Endodermal cell (in vitro differentiated cells): ENCODE measurements at regions not wholly inside any gene's neighbourhood (a gene's known extent, or its start where the extent isn't known, plus 50 kb on each side); places are given as distances from the start of the nearest gene placed in this dataset.
"Not testable (repeated sequence)": the region's sequence is repeated elsewhere in the genome, so short reads cannot be mapped to it uniquely, and the experiment has no call there.

Experiments used
- DNase-seq: peaks from one replicate; pipeline ENCODE4 v3.0.0-alpha.2; 2017
- H3K27ac ChIP-seq: 2 replicates; pipeline ENCODE4 v1.5.1; 2013; ENCODE audit warnings: mild to moderate bottlenecking, low read depth, low read length, moderate library complexity
- H3K27me3 ChIP-seq: 2 replicates; pipeline ENCODE4 v1.6.1; 2013; ENCODE audit warnings: mild to moderate bottlenecking, low read length, moderate library complexity; ENCODE audit not compliant: insufficient read depth, control insufficient read depth, poor library complexity, severe bottlenecking
- H3K36me3 ChIP-seq: 2 replicates; pipeline ENCODE4 v1.7.0; 2013; ENCODE audit warnings: mild to moderate bottlenecking, low read length, moderate library complexity; ENCODE audit not compliant: control insufficient read depth, insufficient read depth
- H3K4me1 ChIP-seq: one replicate; pipeline ENCODE4 v1.7.0; 2013; ENCODE audit warnings: low read length; ENCODE audit not compliant: control insufficient read depth, insufficient read depth
- H3K4me3 ChIP-seq: 2 replicates; pipeline ENCODE4 v1.5.1; 2013; ENCODE audit warnings: mild to moderate bottlenecking, low read length, moderate library complexity
- H3K9ac ChIP-seq: 2 replicates; pipeline ENCODE4 v1.6.1; 2013; ENCODE audit warnings: mild to moderate bottlenecking, low read length, moderate library complexity; ENCODE audit not compliant: poor library complexity, severe bottlenecking; ENCODE audit errors: extremely low read depth
- H3K9me3 ChIP-seq: 2 replicates; pipeline ENCODE4 v1.6.1; 2013; ENCODE audit warnings: mild to moderate bottlenecking, low read length, moderate library complexity; ENCODE audit not compliant: control insufficient read depth
- H3K27ac Mint-ChIP-seq: 2 replicates; pipeline ENCODE4 v1.8.0; 2020; ENCODE audit warnings: mixed read lengths
- H3K27me3 Mint-ChIP-seq: 2 replicates; pipeline ENCODE4 v1.8.0; 2021; ENCODE audit warnings: mild to moderate bottlenecking, mixed read lengths; ENCODE audit not compliant: insufficient read depth
- H3K36me3 Mint-ChIP-seq: 2 replicates; pipeline ENCODE4 v1.8.0; 2020; ENCODE audit warnings: low read depth, mixed read lengths
- H3K4me1 Mint-ChIP-seq: 2 replicates; pipeline ENCODE4 v1.8.0; 2020; ENCODE audit warnings: mixed read lengths
- H3K4me3 Mint-ChIP-seq: 2 replicates; pipeline ENCODE4 v1.8.0; 2020; ENCODE audit warnings: mild to moderate bottlenecking, moderate library complexity, mixed read lengths
- H3K9me3 Mint-ChIP-seq: 2 replicates; pipeline ENCODE4 v1.8.0; 2020; ENCODE audit warnings: mild to moderate bottlenecking, mixed read lengths
- WGBS, 2 experiments: methylation state at CpG; one replicate each; pipeline versions ENCODE4 v1.1.5 to v1.1.7; 2013; ENCODE audit warnings: missing lambda C conversion rate in 2 of 2, mixed read lengths in 1 of 2; ENCODE audit not compliant: insufficient coverage in 1 of 2, insufficient read length in 1 of 2; 5-methylcytosine and 5-hydroxymethylcytosine counted together
- TF ChIP-seq, protein P1 (sequence below): fragments of 200-600 bp; sonication (generic); conservative IDR thresholded peaks from 2 replicates; pipeline ENCODE4 v1.5.0; 2021; ENCODE audit warnings: antibody characterized with exemption, mild to moderate bottlenecking

DNA sequence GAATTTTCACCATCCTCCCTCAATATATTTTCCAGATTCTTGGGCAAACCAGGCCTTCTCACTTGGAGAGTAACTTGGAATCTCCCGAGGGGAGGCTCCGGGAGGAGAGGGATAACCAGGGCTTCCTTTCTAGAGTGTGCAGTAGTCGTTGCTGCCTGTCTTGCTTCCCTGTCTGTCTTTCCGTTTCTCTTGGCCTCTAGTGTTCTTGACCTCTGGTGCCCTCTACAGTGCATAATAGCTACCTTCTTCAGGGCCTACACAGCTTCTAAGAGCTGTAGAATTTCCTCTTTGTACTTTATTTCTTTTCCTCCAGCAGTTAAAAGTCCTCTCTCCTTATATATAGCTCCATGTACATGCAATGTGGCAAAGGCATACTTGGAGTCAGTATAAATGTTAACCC lies 339.8 kb upstream of the TGIF2LX start:
- H3K4me3 Mint-ChIP-seq, H3K27me3 ChIP-seq, H3K27ac ChIP-seq, DNase-seq, H3K4me3 ChIP-seq, H3K4me1 ChIP-seq, H3K4me1 Mint-ChIP-seq, H3K27me3 Mint-ChIP-seq, H3K9ac ChIP-seq, H3K27ac Mint-ChIP-seq, H3K9me3 Mint-ChIP-seq, H3K9me3 ChIP-seq, H3K36me3 Mint-ChIP-seq, H3K36me3 ChIP-seq: not testable (repeated sequence)
- TF ChIP-seq, protein P1, sequence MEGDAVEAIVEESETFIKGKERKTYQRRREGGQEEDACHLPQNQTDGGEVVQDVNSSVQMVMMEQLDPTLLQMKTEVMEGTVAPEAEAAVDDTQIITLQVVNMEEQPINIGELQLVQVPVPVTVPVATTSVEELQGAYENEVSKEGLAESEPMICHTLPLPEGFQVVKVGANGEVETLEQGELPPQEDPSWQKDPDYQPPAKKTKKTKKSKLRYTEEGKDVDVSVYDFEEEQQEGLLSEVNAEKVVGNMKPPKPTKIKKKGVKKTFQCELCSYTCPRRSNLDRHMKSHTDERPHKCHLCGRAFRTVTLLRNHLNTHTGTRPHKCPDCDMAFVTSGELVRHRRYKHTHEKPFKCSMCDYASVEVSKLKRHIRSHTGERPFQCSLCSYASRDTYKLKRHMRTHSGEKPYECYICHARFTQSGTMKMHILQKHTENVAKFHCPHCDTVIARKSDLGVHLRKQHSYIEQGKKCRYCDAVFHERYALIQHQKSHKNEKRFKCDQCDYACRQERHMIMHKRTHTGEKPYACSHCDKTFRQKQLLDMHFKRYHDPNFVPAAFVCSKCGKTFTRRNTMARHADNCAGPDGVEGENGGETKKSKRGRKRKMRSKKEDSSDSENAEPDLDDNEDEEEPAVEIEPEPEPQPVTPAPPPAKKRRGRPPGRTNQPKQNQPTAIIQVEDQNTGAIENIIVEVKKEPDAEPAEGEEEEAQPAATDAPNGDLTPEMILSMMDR, result peak; percentile 56
- WGBS, 2 experiments, result 82% methylated on average over 4 of the region's 4 CpGs; no CpG with 5 or more reads in 1 of the 2 experiments

DNA sequence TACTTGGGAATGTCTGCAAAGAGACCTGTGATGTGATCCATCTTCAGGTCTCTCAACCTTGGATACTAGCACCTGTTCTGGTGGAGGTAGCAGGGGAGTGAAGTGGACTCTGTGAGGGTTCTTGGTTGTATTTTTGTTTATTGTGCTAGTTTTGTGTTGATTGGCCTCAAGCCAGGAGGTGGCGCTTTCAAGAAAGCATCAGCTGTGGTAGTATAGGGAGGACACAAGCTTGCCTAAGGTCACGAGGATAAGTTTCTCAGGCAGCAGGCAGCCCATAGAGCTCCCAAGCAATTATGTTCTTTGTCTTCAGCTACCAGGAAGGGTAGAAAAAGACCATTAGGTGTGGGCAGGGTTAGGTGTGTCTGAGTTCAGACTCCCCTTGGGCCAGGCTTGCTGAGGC lies 289.9 kb upstream of the TGIF2LX start:
- not testable (repeated sequence) for H3K9me3 Mint-ChIP-seq, H3K27me3 Mint-ChIP-seq, H3K4me3 ChIP-seq

DNA sequence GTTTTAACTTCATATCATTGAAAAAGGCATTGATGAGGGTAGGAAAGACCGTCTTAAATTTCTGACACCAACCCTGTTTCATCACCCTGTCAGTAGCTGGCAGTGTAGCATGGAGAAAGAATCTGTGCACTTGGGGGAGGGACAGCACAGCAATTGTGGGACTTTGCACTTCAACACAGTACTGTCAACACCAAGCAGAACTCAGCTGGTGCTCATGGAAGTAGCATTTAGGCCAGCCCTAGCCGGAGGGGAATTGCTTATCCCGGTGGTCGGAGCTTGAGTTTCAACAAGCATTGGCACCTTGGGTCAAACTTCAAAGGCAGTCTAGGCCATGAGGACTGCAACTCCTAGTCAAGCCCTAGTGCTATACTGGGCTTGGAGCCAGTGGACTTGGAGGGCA lies 285.8 kb upstream of the TGIF2LX start:
- H3K9ac ChIP-seq, H3K27me3 ChIP-seq, H3K4me1 Mint-ChIP-seq, H3K27me3 Mint-ChIP-seq, H3K36me3 Mint-ChIP-seq, H3K4me1 ChIP-seq, H3K27ac Mint-ChIP-seq, H3K27ac ChIP-seq, H3K4me3 Mint-ChIP-seq, H3K36me3 ChIP-seq, H3K9me3 Mint-ChIP-seq, H3K4me3 ChIP-seq, DNase-seq, H3K9me3 ChIP-seq: not testable (repeated sequence)
- 90% methylated on average over 3 of the region's 4 CpGs; no CpG with 5 or more reads in 1 of the 2 experiments for WGBS, 2 experiments

More for the DNA sequence above, 289.9 kb upstream of the TGIF2LX start:
- H3K4me3 Mint-ChIP-seq, H3K27me3 ChIP-seq, H3K9me3 ChIP-seq, H3K4me1 Mint-ChIP-seq, H3K4me1 ChIP-seq, H3K27ac ChIP-seq, H3K9ac ChIP-seq, H3K36me3 ChIP-seq, H3K36me3 Mint-ChIP-seq: not testable (repeated sequence)
- TF ChIP-seq, protein P1, result peak; percentile 61
- peak overlapping the region; percentile 39 for H3K27ac Mint-ChIP-seq
- peak; percentile 63 for DNase-seq
- WGBS, 2 experiments, result 60% methylated on average over 1 of the region's 2 CpGs; no CpG with 5 or more reads in 1 of the 2 experiments

DNA sequence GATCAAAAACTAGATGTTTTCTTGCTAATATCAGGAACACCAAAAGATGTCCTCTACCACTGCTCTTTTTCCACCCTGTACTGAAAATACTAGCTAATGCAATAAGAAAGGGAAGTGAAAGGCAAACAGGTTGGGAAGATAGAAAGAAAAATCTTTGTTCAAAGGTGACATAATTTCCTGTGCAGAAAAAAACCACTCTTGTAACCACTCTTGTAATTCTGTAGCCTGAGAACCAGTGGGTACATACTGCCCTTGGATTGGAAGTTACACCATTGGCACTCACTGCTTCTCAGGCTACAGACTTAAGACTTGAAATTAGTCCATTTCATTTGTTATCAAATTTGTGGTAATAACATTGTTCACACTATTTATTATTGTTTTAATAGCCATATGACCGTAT lies 263.0 kb upstream of the TGIF2LX start:
- not testable (repeated sequence) for H3K27ac Mint-ChIP-seq, DNase-seq, H3K9ac ChIP-seq, H3K4me3 Mint-ChIP-seq, H3K9me3 ChIP-seq, H3K4me3 ChIP-seq, H3K36me3 Mint-ChIP-seq, H3K9me3 Mint-ChIP-seq, H3K4me1 ChIP-seq, H3K36me3 ChIP-seq, H3K4me1 Mint-ChIP-seq, H3K27ac ChIP-seq, H3K27me3 Mint-ChIP-seq, H3K27me3 ChIP-seq
- WGBS, 2 experiments, result no CpG with 5 or more reads among the region's 1 CpG

DNA sequence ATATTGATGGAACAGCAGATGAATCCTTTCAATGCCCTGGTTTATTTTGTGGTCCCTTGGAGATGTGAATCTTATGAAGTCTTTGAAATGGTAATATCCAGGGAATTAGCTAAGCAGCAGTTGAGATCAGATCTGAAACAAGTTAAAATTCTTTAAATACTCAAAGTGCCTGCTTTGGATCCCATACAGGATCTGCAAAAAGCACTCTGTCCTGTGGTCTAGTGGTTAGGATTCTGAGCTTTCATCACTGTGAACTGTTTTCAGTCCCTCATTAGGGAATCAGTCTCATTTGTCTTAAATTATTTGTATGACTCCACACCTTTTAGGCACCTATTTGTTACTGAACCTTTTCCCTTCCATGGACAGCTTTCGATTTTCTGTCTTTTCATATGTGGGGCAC lies 215.2 kb upstream of the TGIF2LX start:
- not testable (repeated sequence) for H3K27me3 ChIP-seq, DNase-seq, H3K9me3 ChIP-seq, H3K4me3 Mint-ChIP-seq, H3K36me3 Mint-ChIP-seq, H3K36me3 ChIP-seq, H3K9me3 Mint-ChIP-seq, H3K4me1 ChIP-seq, H3K4me1 Mint-ChIP-seq, H3K27me3 Mint-ChIP-seq, H3K27ac Mint-ChIP-seq, H3K4me3 ChIP-seq, H3K9ac ChIP-seq, H3K27ac ChIP-seq
- no CpG with 5 or more reads among the region's 1 CpG for WGBS, 2 experiments

DNA sequence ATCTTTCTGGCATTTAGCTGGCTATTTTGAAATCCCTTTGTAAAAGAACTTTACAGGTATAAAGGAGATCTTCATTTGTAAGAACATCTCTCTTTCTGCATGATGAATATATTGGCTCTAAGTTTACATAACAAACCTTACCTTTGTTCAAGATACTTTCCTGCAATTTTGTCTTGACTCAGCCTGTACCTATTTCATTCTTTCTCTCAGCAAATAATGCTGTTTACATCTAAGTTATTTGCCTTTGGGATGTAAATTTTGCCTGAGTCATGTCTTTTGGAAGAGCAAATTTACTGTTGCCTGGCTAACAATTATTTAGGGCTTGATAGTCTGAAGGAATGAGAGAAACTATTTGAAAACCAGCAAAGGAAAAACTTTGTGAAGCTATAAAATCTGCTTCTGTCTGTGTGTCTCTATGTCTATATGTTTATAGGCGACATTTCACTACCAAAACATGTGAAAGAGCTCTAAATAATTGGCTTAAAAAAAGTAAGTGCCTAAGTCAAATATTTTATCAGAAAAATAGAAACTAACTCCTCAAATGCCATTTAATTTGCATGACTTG lies 214.3 kb upstream of the TGIF2LX start:
- not testable (repeated sequence) for H3K4me3 ChIP-seq, H3K27me3 ChIP-seq, H3K27ac ChIP-seq, H3K4me3 Mint-ChIP-seq, H3K27me3 Mint-ChIP-seq, H3K36me3 Mint-ChIP-seq, H3K4me1 ChIP-seq, DNase-seq, H3K9me3 Mint-ChIP-seq, H3K27ac Mint-ChIP-seq, H3K9me3 ChIP-seq, H3K9ac ChIP-seq, H3K36me3 ChIP-seq, H3K4me1 Mint-ChIP-seq
- WGBS, 2 experiments, result no CpG with 5 or more reads among the region's 1 CpG
